ENCODE measurements at regions not wholly inside any gene's neighbourhood (a gene's known extent, or its start where the extent isn't known, plus 50 kb on each side); places are given as distances from the start of the nearest gene placed in this dataset.

DNA sequence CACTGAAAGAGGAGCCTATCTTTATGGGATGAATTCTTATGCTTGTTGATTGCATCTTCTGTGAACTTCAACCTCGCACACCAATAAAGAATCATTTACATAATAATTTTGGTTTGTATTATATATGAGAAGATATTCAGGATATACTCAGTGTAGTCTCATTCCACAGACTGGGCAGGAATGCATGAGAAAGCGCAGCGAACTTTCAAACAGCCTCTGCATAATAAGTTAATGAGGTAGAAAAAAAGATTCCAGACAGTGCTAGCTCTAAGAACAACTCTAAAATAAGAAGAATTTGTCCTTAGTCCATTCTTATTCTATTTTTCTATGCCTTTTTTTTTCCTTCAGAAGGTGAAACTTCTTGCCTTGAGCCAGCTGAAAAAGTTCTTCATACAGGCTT is 224.3 kb upstream of the CTSO start:
- TF ChIP-seq, protein P1, sequence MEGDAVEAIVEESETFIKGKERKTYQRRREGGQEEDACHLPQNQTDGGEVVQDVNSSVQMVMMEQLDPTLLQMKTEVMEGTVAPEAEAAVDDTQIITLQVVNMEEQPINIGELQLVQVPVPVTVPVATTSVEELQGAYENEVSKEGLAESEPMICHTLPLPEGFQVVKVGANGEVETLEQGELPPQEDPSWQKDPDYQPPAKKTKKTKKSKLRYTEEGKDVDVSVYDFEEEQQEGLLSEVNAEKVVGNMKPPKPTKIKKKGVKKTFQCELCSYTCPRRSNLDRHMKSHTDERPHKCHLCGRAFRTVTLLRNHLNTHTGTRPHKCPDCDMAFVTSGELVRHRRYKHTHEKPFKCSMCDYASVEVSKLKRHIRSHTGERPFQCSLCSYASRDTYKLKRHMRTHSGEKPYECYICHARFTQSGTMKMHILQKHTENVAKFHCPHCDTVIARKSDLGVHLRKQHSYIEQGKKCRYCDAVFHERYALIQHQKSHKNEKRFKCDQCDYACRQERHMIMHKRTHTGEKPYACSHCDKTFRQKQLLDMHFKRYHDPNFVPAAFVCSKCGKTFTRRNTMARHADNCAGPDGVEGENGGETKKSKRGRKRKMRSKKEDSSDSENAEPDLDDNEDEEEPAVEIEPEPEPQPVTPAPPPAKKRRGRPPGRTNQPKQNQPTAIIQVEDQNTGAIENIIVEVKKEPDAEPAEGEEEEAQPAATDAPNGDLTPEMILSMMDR (IDR thresholded peaks at IDR 0.05) = no peak
- no peak for TF ChIP-seq EZH2 (IDR thresholded peaks at IDR 0.05; ENCODE audit: borderline replicate concordance, insufficient read depth, low read depth, low read length, poor library complexity, severe bottlenecking)

All from B cell (primary cell).